GM19397 (cell line): ENCODE measurements at regions not wholly inside any gene's neighbourhood (a gene's known extent, or its start where the extent isn't known, plus 50 kb on each side); places are given as distances from the start of the nearest gene placed in this dataset.
"Not testable (repeated sequence)": the region's sequence is repeated elsewhere in the genome, so short reads cannot be mapped to it uniquely, and the experiment has no call there.

Experiments used
- ATAC-seq: cut with Tn5 transposase; IDR thresholded peaks from one replicate; pipeline ENCODE4 v1.9.1; 2021; ENCODE audit warnings: mild to moderate bottlenecking, moderate library complexity; ENCODE audit not compliant: unreplicated experiment

DNA sequence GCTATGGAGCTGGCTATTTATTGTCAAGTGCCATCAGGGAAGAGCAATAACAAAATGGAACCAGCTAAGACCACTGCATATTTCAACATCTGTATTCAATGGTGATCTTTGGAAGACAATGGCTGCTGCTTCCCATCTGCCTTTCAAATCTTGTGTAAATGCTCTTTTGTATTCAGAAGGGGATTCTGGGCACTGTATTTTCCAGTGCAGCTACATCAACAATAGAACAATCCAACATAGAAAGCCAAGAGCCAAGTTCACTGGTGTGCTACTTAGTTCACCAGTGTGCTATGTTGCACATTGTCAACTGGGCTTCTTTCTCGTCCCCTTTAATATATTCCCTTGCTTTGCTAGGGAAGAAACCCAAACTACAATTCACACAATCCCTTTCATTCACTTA is 128.8 kb upstream of the OR4E1 start:
- ATAC-seq: no peak

DNA sequence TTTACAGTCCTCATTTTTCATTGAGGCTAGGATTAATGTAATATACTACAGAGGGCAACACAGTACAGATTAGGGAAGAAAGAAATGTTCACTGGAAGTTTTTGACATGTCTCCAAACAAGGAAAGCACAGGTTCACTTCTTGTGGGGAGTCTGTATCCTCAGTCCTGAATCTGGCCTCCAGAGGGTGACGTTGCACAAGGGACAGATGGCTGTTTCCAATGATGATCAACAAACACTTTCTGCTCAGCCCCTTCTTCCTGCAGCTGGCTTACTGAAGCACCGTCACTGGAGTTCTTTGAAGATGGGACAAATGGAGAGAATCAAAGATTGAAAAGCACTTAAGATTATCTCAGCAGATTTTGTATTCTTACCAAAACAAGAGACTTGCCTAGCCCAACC is 123.3 kb upstream of the OR4E1 start:
- no peak for ATAC-seq

DNA sequence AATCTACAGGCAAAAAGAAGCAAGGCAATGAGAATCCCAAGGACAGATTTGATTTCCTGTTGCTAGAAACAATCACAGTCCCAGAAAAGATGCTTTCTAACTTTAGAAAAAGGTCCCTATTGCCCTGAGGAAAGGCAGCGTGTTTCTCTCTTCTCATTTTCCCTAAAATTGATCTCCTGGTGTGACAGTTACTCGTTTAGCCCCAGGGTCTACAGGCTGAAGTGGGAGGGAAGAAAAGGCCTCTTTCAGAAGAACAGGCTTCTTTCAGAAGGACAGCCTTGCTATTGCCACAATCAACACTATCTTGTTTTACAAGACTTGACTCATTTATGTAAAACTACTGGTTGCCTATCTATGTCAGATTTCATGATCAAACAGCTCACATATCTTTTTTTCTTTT is 121.8 kb upstream of the OR4E1 start:
- ATAC-seq: no peak

DNA sequence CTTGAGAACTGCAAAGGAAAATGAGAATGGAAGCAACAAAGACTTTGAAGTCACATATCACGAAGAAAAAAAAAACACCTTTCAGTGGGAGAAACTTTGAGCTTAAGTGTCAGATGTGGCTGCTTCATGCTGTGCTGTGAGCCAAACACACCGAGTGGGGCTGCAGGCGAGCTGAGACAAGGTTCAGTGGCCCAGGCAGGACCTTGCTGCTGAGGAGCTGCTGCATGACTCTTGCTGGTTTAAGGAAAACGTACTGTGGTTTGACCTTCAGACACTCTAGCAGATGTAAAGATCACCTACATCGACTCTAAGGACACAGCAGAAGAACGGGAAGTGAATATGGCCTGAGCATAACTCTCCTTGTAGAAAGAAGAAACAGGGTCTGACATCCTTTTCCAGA is 118.1 kb upstream of the OR4E1 start:
- ATAC-seq: no peak

DNA sequence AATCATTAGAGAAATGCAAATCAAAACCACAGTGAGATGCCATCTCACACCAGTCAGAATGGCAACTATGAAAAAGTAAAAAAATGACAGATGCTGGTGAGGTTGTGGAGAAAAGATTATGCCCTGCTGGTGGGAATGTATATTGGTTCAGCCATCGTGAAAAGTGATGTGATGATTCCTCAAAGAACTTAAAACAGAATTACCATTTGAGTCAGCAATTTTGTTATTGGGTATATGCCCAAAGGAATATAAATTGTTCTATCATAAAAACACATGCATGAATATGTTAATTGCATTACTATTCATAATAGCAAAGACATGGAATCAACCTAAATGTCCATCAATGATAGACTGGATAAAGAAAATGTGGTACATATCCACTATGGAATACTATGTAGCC is 115.1 kb upstream of the OR4E1 start:
- ATAC-seq: not testable (repeated sequence)

DNA sequence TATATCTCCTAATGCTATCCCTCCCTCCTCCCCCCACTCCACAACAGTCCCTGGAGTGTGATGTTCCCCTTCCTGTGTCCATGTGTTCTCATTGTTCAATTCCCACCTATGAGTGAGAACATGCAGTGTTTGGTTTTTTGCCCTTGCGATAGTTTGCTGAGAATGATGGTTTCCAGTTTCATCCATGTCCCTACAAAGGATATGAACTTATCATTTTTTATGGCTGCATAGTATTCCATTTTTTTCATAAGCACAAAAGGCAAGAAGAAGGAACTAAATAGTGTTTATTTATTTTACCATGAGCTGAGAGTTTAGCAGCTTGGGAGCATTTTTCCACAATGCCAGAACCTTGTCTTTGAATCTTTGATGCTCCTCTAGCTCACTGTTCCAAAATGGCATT is 113.6 kb upstream of the OR4E1 start:
- ATAC-seq: not testable (repeated sequence)

DNA sequence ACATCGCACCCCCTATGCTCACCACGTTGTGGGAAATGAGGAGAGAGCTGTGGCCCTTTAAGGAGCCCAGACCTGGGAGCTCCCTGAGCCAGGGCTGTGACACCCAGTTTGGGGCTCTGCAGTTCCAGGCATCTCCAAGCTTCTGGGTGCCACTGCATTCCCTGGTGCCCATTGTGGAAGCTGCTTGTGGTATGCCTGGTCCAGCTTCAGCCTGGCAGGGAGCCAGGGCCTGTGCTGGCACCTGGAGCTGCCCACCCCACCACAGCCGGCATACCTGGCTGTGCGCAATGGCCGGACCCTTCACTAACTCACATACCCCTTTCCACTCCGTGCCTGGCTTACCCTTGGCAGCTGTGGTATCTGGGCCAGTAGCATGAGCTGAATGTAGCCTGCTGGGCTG is 107.9 kb upstream of the OR4E1 start:
- no peak for ATAC-seq

DNA sequence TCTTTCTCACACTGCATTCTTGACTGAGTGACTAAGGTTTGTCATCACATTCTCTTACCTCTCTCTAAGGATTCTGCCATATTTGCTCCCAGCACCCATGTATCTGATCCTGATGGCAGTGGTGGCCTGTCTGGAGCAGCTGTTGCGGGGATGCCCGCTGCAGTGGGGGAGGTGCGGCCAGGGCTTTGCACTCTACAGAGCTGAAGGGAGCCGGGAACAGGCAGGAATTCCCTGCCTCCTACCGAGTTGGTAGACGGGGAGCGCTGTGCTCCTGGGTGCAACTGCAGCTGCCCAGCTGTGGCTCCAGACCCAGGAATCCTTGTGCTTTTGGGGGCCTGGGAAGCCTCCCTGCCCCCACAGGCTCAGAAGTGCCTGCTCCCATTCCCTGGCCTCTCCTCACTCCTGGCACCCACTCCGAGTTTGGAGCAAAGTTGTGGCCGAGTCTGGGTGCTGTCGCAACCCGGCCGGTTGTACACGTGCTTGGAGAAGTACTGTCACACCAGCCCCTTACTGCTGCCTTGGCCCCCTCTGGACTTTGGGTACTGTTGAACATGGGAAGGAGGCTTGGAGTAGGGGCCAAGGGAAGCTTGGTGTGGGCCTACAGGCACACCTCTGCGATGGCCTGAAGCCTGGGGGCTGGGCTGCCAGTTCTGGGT is 106.9 kb upstream of the OR4E1 start:
- ATAC-seq: no peak

DNA sequence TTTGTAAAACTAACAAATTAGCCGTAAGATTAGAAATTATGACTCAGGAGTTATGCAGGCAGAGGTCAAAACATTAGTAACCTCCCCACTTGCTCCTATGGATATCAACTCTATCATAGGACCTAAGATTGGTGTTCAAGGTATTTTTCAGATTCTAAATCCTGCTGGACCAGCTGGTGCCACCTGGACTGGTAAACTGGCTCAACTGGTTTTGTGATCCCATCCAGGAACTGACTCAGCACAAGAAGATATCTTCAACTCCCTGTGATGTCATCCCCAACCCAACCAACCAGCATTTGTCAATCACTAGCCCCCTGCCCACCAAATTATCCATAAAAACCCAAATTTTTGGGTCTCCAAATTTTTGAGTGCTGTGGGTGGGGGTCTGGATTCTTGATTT is 98.1 kb upstream of the OR4E1 start:
- ATAC-seq: no peak

DNA sequence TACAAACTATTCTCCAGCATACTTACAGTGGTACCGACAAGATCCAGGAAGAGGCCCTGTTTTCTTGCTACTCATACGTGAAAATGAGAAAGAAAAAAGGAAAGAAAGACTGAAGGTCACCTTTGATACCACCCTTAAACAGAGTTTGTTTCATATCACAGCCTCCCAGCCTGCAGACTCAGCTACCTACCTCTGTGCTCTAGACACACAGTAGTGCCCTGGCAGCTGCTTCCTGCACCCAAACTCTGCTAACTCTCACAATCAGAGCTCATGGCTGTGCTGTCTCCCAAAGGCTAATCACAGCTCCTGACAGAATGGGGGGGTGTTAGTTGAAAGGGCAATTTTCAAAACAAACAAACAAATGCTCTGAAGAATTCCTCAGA is 95.2 kb upstream of the OR4E1 start:
- ATAC-seq: no peak

DNA sequence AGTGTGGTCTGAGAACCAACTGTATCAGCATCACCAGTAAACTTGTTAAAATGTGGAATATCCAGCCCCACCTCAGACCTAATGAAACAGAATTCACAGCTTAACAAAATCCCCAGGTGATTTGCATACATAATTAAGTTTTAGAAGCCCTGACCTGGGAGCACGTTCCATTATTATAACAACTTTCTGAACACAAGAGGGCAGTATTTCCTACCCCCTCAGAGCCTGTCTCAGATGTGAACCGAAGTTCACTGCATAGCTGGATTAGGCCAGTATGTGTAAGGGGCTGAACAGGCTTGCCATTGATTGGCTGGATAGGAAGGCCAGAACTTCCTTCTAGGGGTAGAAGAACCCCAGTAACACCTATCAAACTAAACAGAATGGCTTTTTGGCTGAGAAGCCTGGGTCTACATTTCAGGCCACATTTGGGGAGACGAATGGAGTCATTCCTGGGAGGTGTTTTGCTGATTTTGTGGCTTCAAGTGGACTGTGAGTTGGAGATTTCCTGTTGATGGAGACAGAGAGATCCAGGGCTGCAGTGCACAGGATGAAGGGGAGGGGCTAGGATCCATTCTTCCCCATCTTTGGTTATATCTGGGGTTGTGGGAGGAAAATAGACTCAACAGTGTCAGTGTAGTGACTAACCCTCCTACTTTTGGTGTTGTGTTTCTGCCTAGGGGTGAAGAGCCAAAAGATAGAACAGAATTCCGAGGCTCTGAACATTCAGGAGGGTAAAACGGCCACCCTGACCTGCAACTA is 94.7 kb upstream of the OR4E1 start:
- no peak for ATAC-seq

DNA sequence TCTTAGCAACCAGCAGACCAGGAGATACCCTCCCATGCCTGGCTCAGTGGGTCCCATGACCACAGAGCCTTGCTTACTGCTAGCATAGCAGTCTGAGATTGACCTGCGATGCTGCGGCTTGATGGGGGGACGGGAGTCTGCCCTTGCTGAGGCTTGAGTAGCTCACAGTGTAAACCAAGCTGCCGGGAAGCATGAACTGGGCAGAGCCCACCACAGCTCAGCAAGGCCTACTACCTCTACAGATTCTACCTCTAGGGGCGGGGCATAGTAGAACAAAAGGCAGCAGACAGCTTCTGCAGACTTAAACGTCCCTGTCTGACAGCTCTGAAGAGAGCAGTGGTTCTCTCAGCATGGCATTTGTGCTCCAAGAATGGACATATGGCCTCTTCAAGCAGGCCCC is 86.7 kb upstream of the OR4E1 start:
- not testable (repeated sequence) for ATAC-seq

DNA sequence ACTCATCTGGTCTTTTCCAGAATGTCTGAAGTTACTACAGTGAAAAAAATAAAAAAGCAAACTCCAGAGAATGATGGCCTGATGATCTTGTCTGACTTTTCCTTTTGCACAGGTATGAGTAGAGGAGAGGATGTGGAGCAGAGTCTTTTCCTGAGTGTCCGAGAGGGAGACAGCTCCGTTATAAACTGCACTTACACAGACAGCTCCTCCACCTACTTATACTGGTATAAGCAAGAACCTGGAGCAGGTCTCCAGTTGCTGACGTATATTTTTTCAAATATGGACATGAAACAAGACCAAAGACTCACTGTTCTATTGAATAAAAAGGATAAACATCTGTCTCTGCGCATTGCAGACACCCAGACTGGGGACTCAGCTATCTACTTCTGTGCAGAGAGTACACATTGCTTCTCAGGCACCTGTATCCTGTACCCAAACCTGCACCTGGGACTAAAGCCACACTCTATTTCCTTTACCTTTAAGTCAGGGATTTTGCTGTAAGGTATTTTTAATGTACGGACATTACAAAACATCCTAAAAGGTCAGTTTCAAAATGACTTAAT is 75.8 kb upstream of the OR4E1 start:
- no peak for ATAC-seq

DNA sequence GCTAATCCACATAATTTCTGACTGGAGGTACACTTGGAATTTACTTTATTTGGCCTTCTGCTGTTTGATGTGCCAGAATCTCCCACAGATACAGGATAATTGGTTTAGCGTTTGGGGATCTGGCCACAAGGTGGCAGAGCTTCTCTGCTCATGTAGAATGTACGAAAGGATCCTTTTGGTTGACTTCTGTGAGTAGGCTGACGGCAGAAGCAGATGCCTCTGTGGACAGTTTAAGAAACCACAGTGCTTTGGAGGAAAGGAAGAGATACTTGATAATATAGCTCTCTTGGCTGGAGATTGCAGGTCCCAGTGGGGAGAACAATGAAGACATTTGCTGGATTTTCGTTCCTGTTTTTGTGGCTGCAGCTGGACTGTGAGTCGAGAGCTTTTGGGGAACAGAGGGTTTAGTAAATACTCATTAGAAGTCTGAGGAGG is 75.3 kb upstream of the OR4E1 start:
- ATAC-seq: no peak

DNA sequence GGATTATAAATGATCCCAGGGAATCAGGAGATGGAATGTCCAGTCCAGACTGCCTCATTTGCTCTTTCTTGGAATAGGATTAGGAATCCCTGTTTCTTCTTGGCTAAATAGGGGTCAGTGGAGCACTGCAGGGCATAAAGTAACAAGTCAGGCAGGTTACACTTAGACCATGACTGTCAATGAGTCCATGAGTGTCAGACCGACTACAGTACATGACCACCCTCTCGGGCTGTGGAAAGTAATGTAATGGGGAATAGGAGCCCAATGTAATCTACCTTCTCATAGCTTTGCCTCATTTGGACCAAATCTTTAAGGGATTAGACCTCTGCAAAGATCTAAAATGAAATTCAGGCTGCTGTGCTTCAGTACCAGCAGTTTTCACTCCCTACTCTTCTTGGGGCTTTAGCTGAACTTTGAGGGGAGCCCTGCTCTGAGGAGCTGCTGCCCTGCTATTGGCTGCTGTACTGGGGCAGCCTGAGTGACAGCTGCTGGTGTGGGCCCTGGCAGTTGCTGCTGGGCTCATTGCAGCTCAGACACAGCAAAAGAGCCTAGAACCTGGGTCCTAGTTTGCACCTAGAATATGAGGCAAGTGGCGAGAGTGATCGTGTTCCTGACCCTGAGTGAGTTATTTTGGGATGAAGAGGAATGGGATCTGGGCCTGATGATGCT is 62.2 kb upstream of the OR4E1 start:
- ATAC-seq: no peak

DNA sequence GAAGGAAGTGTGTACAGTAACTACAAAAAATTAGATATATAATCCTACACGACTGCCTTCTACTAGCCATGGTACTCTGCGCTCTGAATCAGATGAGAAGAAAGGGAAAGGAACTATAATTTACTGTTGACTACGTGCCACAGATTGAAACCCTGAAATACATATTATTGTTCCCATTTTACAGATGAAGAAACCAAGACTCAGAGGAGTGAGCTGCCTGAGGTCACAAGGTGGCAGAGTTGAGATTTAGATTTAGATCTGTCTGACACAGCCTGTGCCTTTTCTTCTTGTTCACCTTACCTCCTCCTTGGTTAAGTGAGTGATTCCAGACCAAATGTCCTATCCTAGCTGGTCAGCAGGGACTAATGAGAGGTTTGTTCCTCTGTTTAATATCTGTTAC is 61.6 kb upstream of the OR4E1 start:
- ATAC-seq: no peak

DNA sequence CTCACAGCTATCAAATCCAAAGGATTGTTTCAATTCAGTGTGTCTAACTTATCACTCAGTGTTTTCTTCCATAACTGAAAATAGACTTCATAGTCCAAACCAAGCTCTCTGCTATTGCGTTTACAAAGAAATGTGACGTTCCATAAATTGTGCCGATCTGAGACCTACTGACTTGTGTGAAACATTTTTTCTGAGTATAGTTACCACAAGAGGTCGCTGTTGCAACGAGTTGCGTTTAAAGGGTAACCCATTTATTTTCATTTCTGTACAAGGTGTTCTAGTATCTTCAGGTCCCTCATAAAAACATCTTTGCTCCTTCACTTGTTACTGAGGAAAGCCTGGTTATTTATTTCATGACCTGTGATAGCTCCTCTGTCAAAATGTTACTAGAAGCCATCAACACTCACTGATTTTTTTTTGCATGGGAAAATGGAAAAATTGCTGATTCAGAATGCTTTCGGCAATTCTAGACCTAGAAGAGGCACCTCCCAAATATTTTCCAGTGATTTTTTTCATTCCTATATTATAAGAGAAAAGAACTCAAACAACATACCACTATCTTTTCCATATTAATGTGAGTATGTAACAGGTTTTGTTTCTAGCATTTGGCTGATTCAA is 60.9 kb upstream of the OR4E1 start:
- ATAC-seq: no peak

DNA sequence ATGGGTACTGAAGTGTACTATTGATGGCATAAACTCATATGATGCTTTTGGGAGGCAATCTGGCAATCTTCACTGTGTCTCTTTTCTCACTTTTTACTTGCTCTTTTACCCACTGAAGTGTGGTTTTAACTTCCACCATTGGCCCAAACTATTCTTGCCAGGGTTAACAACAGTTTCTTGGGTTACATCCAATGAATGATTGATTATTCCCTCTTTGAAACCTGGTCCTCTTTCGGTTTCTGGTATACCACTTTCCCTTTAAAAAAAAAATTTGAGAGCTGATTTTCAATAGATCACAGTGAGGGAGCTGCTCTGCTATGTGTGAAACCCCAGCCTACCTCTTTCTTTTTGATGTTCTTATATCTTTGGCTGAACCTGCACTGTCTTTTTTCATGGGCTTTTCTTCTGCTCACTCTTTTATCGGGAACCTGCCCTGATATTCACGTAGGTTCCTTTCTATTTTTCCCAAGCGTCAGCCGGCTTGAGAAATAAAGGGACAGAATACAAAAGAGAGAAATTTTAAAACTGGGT is 56.1 kb upstream of the OR4E1 start:
- ATAC-seq: no peak

DNA sequence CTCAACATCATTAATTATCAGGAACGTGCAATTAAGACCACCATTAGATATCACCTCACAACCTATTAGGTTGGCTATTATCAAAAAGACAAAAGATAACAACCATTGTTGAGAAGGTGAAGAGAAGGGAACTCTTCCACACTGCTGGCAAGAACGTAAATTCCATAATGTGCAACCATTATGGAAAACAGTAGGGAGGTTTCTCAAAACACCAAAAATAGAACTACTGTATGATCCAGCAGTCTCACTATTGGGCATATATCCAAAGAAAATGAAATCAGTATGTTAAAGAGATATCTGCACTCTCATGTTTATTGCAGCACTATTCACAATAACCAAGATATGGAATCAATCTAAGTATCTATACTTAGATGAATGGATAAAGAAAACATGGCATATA is 51.6 kb upstream of the OR4E1 start:
- ATAC-seq: no peak

DNA sequence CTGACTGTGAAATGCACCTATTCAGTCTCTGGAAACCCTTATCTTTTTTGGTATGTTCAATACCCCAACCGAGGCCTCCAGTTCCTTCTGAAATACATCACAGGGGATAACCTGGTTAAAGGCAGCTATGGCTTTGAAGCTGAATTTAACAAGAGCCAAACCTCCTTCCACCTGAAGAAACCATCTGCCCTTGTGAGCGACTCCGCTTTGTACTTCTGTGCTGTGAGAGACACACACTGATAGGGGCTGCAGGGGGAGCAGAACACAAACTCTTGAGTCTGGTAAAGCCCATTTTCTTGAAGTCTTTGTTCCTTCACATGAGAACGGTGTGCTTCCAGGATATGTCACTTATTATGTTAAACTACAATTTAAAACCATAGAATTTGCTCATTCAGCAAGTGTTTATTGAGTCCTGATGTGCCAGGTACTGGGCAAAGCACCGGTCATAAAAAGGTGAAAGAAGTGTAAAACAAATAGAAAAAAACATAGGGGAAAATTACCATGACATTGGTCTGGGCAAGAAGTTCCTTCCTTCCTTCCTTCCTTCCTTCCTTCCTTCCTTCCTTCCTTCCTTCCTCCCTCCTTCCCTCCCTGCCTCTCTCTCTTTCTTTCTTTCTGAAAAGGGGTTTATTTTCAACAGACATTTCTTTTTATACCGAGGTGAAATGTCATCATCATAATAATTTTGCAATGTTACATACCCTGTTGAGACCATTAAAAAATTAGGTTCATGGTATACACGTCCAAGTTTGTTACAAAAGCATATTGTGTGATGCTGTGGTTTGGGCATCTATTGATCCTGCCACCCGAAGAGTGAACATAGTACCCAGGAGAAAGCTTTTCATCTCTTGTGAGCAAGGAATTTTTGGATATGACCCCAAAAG is 50.7 kb upstream of the OR4E1 start:
- ATAC-seq: no peak
